NCI-H1048 (cell line): ENCODE measurements at regions not wholly inside any gene's neighbourhood (a gene's known extent, or its start where the extent isn't known, plus 50 kb on each side); places are given as distances from the start of the nearest gene placed in this dataset.
A peak's percentile ranks its signal among the peaks of the same experiment; 100 is the strongest.

Experiments
- DNase-seq: peaks from one replicate; lab custom pipeline; 2025; lab: John Stamatoyannopoulos, UW

DNA sequence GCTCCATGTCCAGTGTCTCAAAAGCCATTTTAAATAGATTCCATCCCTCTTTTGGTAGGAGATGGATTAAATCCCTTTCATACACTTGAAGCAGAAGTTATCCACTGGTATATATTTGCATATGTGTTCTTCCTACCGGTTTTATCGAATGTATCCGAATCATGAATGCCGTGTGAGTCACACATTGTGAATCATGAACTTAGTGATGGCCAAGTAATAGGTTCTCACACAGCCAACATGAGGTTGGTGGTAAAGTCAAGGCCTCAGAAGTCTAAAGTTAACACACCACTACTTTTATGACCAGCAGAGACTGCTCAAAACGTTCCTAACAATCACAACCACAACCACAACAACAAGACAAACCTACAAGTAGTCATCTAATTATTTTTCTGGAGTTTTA lies 345.5 kb downstream of the THBS2 start:
- no peak for DNase-seq

DNA sequence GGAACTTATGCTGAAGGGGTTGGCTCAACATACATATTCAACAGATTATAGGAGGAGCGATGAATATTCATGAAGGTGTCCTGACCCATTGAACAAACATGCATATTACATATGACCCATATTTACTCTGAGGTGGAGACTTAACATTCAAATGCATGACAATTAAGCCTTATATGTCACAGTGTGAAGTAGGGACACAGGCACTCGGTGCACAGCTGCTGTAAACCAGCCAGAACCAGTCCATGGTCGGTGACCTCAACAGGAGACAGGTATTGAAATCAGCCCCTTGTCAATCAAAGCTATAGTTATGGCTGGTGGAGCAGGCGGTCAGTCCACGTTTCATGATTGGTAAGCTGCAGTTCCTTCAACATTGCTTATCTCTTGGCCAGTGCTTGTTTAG lies 347.3 kb downstream of the THBS2 start:
- no peak for DNase-seq

DNA sequence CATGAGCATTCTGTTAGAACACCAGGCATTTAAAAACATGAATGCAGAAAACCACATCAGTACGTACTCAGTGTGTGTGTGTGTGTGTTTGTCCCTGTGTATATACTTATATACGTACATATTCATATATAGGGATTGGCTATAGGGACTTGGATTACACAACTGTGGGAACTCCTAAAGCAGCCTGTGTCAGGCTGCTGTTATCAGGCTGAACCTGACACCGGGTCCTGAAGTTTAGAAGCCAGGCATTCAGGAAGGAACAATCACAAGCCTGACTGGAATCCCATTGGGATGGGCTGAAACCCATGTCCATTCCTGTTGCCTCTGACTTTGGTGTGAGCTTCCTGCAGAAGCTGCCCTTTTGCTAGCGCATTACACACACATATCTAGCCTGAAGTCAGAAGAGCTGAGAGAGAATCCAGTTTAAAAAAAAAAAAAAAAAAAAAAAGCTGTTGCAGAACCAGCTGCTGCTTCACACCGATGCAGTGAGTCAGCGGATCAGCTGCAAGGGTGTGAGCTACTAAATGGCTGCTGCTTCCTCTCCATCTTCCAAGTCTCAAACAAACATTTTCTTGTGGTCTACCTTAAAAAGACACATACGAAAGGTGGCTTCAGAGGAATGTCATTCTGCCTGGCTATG lies 348.1 kb downstream of the THBS2 start:
- DNase-seq: no peak

DNA sequence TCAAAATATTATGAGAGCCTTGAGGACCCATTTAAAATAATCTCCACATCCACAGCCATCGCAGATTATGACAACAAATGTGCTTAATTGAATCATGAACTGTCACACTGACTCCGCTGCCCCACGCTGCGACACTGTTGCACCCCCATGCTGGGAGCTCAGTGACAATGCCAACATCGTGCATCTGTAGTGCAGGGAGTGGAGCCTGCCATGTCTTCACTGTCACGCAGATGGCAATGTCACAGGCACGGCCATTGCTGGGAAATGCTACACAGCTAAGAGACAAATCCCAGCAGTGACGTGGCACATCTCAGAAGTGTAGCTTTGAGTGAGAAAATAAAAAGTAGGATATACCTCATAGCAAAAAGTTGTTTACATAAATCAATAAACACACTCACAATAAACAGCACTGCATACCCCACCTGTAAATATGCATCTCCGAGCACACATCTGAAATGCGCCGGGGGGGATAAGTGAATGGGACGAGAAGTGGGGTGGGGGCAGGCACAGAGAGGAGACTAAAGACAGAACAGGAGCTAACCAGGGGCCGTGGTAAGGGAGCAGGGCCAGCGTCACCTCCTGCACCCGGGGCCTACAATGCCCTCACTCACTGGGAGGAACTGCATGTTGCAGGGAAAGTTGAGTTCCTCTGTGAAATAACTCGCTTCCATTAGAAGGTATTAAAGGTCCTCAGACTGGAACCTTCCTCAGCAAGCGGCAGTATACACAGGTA lies 349.9 kb downstream of the THBS2 start:
- DNase-seq: no peak

DNA sequence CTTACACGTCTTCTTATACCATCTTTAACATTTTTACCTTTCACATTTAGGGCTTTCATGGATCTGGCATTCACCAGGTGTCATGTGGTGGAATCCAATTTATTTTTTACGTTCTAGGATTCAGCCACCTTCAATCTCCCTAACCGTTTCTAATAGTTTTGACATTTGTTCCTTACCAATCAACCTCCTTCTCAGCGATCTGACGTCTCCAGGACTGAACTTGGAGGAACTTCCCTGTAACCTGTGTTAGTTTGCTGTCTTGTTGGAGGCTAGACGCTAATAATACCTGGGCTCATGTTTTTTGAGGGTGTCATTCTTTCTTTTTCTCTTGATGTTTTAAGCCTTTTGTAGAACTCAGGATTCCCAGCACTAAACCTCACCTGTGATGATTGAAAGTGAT lies 351.6 kb downstream of the THBS2 start:
- no peak for DNase-seq

DNA sequence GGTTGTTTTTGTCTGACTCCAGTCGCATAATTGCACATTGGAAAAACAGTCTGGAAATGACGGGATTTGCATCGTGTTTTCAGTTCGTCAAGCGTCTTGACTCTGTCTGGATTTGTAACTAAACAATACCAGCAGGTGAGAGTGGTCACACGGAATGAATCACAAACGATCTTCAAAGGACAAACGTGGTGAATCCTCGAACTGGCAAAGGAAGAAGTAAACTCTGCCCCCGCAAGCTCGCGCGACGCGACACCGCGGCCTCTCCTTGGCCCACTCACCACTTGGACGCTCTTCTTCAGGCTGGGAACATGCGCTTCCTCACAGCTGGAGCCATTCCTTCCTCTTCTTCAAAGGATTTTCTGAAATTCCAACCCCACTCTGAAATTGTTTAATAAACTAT lies 352.6 kb downstream of the THBS2 start:
- no peak for DNase-seq

DNA sequence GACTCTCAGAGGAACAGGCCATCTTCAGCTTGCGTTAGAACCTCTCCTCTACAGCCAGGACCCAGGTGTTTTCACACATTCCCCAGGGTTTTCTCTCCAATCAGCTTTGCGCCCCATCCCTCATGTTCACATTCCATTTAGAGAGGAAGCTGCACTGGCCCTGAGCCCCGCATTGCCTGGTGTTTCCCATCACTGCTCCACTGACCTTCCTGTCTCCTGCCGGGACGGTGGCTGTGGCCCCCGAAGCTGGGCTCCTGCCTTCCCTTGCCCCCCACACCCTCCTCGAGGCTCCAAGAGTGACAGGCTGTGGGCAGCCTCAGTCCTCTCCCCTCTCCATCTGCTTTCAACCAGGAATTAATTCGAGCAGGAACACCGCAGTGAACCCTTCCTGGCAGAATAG lies 357.3 kb downstream of the THBS2 start:
- DNase-seq: no peak

DNA sequence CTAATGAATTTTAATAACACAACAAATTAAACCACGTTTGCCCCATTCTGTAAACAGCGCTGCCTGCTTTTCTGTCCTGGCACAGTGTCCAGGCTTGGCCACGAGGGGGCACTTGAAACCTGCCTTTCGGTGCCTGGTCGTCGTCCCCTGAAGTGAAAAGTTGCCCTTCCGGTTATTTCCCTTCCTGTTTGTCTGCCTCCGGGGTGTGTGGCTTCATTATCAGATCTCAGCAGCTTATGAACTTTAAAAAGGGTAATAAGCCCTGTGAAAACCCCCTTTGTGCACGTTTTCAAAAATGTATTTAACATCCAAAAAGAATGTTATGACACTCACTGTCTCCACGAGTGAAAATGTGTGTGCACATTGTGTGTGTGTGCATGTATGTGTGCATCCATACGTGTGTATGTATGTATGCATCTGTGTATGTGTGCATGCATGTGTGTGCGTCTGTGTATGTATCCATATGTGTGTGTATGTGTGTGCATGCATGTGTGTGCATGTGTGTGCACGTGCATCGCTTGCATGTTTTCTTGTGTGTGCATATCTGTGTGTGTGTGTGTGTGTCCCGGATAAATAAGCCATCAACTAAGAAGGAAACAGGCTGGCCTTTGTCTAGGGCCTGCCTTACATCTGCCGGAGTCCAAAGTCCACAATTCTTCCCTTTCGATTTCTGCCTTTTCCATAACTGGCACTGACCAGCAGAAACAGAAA lies 358.4 kb downstream of the THBS2 start:
- DNase-seq: peak; percentile 78

DNA sequence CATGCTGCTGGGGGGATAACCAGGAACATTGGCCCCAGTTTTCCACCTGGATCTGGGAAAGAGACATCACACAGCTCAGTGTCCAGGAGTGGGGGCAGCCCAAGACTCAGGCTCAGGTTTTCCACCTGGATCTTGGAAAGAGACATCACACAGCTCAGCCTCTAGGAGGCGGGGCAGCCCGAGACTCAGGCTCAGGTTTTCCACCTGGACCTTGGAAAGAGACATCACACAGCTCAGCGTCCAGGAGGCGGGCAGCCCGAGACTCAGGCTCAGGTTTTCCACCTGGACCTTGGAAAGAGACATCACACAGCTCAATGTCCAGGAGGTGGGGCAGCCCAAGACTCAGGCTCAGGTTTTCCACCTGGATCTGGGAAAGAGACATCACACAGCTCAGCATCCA lies 361.6 kb downstream of the THBS2 start:
- DNase-seq: no peak

DNA sequence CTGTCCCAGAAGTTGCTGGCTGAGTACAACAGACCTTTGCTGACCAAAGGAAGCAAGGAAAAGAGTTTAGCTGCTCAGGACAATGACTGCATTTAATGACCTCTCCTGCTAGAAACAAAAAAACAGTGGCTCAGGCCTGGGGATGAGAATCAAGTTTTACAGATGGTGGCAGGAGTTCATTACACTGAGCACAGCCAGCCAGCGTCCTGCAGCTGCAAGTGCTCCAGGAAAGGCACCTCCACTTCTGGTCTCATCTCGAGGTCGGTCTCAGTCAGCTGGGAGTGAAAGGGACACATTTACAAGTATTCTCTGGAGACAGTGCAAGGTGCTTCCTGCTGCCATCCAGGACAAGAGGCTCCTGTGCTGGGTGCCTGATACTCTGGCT lies 362.7 kb downstream of the THBS2 start:
- no peak for DNase-seq

DNA sequence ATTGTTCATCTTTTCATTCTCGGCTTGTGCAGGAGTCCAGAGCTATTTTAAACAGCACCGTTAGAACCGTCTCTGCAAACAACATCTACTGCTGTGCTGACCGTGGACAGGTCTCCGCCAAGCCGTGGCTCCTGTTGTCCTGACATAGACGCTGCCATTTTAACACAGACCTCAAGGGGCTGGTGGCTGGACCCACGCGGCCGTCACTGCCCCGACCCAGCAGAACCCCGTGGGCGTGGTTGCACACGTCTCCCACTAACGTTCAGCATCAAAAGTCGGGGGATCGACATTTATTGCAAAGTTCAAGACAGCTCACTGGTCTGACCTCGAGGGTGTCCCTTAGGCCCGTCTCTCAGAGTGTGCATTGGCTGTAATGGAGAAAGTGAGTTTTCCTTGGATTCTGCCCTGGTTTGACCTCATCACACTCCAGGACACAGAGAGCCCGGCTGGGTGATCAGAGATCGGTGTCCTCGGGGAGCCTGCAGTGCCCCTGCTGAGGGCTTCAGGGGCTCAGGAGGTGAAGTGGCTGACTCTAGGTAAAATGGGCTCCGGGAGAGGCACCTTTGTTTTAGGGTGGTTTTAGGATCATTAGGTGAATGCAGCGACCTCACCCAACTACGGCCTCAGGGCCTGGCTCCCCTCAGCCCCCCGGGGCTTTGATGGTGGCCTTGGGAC lies 363.2 kb downstream of the THBS2 start:
- DNase-seq: no peak

DNA sequence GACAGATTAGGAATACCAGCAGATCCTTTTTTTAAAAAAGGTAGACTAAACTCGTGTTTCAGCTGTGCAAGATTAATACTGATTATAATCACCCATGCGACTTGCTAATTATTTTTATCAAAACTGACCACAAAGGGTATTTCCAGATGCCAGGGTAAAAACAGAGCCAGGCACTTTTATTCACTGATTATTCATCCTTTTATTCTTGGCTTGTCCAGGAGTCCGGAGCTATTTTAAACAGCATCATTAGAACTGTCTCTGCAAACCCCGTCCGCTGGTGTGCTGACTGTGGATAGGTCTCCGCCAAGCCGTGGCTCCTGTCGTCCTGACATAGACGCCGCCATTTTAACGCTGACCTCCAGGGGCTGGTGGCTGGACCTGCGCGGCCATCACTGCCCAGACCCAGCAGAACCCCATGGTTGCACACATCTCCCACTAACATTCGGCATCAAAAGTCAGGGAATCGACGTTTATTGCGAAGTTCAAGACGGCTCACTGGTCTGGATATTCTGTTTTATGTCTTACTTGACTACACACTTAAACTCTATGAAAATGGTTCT lies 364.8 kb downstream of the THBS2 start:
- no peak for DNase-seq

DNA sequence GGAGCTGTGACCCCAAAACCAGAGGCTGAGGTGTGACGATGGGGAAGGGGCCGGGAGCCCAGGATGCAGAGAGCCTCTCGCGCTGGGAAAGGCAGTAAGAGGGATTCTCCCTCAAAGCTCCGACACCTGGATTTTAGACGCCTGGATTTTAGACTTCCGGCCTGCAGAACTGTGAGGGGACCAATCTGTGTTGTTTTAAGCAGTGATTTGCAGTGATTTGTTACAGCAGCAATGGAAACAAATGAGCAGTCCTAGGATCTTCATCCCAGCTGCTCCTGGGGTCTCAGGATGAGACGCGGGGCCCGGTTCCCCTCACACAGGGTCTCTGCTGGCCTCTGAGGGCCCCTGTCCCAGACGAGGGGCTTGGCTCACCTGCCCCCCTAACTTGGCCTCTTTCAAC lies 365.5 kb downstream of the THBS2 start:
- no peak for DNase-seq

DNA sequence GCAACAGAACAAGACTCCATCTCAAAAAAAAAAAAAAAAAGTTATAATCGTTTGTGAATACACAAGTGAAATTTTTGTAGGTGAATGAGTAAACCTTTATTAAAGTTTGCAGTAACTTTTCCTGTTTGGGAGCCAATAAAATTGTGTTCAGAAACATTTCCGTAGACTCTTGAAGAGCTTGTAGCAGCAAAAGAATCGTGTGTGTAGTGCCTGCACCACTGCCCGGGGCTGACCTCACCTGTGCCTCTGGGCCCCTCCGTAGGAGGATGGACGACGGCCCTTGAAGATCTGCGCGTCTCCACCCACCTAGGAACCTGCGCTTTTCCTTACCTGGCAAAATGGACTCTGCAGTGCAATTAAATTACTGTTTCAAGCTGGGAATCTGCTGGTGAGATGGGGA lies 366.0 kb downstream of the THBS2 start:
- DNase-seq: no peak

DNA sequence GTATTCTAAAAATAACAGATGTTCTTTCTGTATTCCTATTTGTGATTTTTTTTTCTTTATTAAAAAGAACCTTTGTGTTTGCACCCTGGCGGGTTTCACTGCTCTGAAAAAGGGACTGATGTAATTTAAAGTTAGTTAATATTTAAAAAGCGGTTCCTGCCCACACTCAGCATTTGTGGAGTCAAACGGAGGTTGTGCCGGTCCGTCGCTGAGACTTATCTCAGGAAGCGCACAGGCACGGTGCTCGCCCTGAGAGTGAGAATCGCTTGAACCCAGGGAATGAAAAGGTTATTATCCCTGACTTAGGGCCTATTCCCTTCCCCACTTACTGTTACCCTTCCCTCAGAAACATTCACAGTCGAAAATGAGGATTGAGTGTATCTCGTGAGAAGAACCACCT lies 366.7 kb downstream of the THBS2 start:
- no peak for DNase-seq

DNA sequence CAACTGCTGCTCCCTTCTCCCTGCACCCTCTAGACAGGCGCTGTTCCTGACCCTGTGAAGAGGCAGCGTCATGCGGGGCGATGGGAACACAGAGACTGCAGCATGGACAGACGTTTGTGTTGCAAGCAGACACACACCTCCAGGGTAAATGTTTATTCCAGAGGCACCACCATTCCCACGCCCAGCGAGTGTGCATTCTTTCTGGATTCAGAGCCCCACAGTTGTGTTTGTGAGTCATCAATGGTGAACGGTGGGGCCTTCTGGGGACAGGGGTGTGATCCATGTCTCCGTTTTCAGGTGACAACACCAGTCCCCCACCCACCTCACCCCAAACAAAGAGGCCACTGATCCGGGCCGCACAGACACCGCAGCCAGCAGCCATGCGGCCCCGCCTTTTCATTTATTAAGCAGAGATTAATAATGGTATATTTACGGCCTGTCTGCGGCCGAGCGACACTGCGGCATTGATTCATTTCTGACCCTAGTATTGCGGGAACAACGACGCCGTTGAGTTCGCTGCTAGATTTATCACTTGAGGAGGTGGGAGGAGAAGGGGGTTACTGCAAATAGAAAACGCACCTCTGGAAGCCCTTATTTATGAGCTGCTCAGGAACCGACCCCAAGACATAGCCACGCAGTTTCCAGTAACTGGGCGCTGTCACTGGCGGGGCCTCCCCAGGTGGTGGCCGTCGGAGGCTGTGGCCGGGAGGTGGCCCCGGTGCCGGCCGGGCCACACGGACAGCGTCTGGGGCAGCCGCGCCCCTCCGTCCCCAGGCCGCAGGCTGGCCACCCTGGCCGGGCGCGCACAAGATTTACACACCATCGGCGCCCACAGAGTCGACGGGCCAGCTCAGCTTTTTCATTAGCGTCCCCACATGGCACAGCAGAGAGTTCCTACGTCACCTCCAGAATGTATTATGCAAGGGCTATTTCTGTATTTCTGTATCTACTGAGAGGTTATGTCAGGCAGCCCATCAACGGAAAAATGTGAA lies 367.6 kb downstream of the THBS2 start:
- DNase-seq: no peak

DNA sequence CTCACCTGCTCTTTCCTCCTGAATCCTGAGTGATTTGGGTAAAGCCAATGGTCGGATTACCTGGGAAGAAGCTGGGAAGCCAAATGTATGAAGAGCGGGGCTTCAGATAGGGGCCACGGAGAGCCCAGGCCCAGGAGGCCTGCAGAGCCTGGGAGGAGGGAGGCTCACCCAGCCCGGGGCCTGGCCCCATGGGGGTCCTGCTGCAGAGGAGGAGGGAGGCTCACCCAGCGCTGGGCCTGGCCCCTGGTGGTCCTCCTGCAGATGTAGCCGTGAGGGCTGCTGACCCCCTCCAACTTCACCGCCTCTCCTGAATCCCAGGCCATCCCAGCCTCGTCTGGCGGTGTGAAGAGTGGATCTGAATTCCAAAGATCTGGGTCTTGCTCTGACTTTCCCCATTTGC lies 368.4 kb downstream of the THBS2 start:
- DNase-seq: no peak

DNA sequence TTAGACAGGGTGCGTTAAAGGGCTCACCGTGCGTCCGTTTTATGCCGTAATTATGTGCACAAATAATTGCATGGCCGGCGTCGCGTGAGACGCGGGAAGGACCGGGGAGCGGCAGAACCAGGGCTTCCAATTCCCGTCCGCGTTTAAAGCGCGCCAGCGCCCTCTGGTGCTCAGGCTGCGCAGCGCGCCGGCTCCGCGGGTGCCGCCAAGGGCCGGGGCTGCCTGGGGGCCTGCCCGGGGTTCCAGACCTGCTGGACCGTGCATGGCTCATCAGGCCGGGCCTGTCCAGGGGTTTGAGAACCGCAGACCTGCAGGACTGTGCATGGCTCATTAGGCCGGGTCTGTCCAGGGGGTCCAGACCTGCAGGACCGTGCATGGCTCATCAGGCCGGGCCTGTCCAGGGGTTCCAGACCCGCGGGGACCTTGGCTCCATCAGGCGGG lies 369.0 kb downstream of the THBS2 start:
- peak; percentile 30 for DNase-seq

DNA sequence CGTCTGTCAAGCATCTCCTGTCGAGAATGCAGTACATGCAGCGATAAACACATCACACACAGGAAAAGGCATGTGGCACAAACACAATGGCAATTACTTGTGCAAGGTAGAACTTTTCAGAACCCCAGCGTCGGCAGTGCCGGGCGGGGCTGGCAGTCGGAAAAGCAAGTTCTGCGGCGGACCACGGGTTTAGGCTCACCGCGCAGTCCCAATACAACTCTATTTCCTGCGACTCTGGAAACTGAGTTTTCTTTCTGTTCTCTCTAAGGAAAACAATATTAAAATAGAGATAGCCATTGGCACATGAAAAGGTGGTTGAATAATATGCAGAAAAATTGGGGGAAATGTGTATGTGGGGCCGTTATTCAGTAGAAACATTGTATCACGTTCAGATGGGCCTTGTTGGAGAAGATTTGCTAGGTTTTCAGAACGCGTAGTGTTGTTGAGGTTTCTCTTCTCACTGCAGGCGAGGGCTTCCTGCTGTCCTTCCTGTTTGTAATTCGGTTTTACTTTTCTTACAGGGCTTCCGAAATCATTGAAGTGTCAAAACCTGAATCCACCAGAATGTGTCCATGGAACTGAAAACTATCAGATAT lies 369.5 kb downstream of the THBS2 start:
- no peak for DNase-seq

DNA sequence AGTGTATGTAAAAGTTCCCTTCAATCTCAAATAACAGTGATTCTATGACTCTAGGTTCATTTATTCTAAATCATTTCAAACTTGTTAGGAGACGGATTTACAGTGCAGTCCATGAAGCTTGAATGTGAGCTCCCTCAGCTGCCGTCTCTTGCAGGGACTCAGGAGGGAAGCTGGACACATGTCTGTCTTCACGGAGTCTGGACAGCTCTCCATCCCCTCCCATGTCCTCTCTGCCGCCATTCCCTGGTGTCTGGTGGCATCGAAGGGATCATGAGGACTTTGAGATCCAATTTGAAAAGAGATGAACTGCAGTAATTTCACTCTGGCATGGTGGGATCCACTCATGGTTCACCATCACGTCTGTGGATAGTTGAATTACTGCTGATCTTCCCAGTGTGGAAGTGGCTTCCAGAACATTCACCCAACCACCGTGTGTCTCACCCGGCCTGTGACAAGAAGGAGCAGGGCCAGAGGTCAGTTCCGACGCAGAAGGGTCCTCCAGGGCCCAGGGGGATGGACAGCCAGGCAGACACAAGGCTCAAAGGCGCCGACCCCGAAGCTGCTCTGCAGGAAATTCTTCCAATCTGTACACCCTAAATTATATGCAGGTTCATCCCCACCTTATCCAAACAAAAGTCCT lies 370.1 kb downstream of the THBS2 start:
- no peak for DNase-seq
